ENCODE measurements at regions not wholly inside any gene's neighbourhood (a gene's known extent, or its start where the extent isn't known, plus 50 kb on each side); places are given as distances from the start of the nearest gene placed in this dataset.

DNA sequence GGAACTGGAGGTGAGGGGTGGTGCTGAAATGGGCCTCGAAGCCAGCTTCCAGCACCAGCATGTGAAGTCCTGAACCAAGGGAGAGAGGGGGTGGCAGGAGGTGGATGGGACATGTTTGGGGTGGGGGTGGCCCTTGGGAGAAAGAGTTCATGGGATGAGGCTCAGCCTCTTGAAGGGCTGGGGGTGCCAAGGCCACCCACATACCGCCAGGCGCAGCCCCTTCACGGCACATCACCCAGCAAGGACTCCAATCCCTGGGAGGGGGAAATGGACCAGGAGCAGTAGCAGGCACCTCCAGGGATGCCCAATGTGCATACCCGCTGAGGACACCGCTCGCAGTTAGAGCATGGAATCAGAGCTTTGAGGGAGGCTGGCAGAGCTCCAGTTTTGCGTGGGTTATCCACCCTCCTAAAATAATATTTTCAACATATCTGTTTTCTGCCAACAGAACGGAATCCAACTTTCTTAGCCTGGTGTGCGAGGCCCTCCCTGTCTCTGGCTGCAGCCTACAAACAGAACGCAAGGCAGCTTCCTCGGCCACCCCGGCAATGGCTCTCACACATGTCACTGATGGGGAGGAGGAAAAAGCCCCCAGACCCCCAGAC lies 140.5 kb upstream of the VSTM2B start (continued):
- TF ChIP-seq EP300 (IDR thresholded peaks at IDR 0.05; ENCODE audit: borderline replicate concordance in 1 of 2, low read depth in 2 of 2, low read length in 2 of 2) (no peak), KDM1A (IDR thresholded peaks at IDR 0.05; ENCODE audit: borderline replicate concordance, low read length) (no peak), NRF1 (IDR thresholded peaks at IDR 0.05; ENCODE audit: low read depth, low read length) (no peak)
